Left renal cortex interstitium (tissue), 4 donors: ENCODE measurements at regions not wholly inside any gene's neighbourhood (a gene's known extent, or its start where the extent isn't known, plus 50 kb on each side); places are given as distances from the start of the nearest gene placed in this dataset.
"Not testable (repeated sequence)": the region's sequence is repeated elsewhere in the genome, so short reads cannot be mapped to it uniquely, and the experiment has no call there.

Experiments used
- DNase-seq, 4 donors: peaks; one replicate each; pipeline ENCODE4 v3.0.0-alpha.2; 2013; ENCODE audit warnings: low read depth in 4 of 4, low spot score in 2 of 4, missing footprints in 1 of 4

- not testable (repeated sequence) for DNase-seq
These were observed 107.2 kb downstream of the TMEM121 start for GRCh38 chr14:105633596-105633995.

GRCh38 chr14:105635560-105635959 is 109.2 kb downstream of the TMEM121 start:
- no peak for DNase-seq

GRCh38 chr14:105636021-105636420 is 109.6 kb downstream of the TMEM121 start:
- not testable (repeated sequence) for DNase-seq

- DNase-seq, result no peak
These were observed 110.6 kb downstream of the TMEM121 start for GRCh38 chr14:105636935-105637334.

- not testable (repeated sequence) for DNase-seq
These were observed 111.0 kb downstream of the TMEM121 start for GRCh38 chr14:105637345-105637744.

GRCh38 chr14:105639969-105640931 is 113.9 kb downstream of the TMEM121 start:
- not testable (repeated sequence) for DNase-seq

GRCh38 chr14:105641075-105641937 is 114.9 kb downstream of the TMEM121 start:
- no peak for DNase-seq

GRCh38 chr14:105641951-105642350 is 115.6 kb downstream of the TMEM121 start:
- not testable (repeated sequence) for DNase-seq

GRCh38 chr14:105642486-105642885 is 116.1 kb downstream of the TMEM121 start:
- not testable (repeated sequence) for DNase-seq

- DNase-seq, result not testable (repeated sequence)
These were observed 117.1 kb downstream of the TMEM121 start for GRCh38 chr14:105643406-105644052.

GRCh38 chr14:105644053-105644435 is 117.7 kb downstream of the TMEM121 start:
- not testable (repeated sequence) for DNase-seq

GRCh38 chr14:105644457-105644856 is 118.1 kb downstream of the TMEM121 start:
- not testable (repeated sequence) for DNase-seq

GRCh38 chr14:105644891-105645290 is 118.5 kb downstream of the TMEM121 start:
- DNase-seq, result not testable (repeated sequence)

- not testable (repeated sequence) for DNase-seq
These were observed 119.0 kb downstream of the TMEM121 start for GRCh38 chr14:105645389-105645788.

- no peak for DNase-seq
These were observed 119.8 kb downstream of the TMEM121 start for GRCh38 chr14:105646175-105646574.

GRCh38 chr14:105646711-105647281 is 120.4 kb downstream of the TMEM121 start:
- not testable (repeated sequence) for DNase-seq

- DNase-seq, result not testable (repeated sequence)
These were observed 121.0 kb downstream of the TMEM121 start for GRCh38 chr14:105647426-105647783.

GRCh38 chr14:105647784-105648608 is 121.6 kb downstream of the TMEM121 start:
- no peak for DNase-seq
